Left cardiac atrium (tissue), 4 donors: ENCODE measurements at regions not wholly inside any gene's neighbourhood (a gene's known extent, or its start where the extent isn't known, plus 50 kb on each side); places are given as distances from the start of the nearest gene placed in this dataset.

Experiments
- ATAC-seq, 2 donors: fragments of 200-7000 bp; cut with Tn5 transposase; one replicate each; pipeline ENCODE4 v1.9.1; 2020; ENCODE audit warnings: mild to moderate bottlenecking in 2 of 2, moderate library complexity in 2 of 2
- DNase-seq: peaks from one replicate; pipeline ENCODE4 v3.0.0-alpha.2; 2020
- intact Hi-C, 2 donors: fragments of 100-400 bp; cut with DNase I; formaldehyde crosslinking; loops; one replicate each; pipeline versions ENCODE4 v1.14.1 to v1.15.1; 2022 to 2023
- donor health status: DM: no; HTN: yes; CAD: no.
- donor health status: DM: no; HTN: yes; CAD: no; lungs with severe emphysema.
- donor health status: DM: yes; HTN: yes; CAD: no.
- donor health status: Dilated cardiomyopathy.

GRCh38 chr20:40961176-40961575, 67.4 kb upstream of the TOP1 start:
- ATAC-seq (no peak), DNase-seq (no peak)
- intact Hi-C loops = loop anchor here in 1 of 2 donors (10.0 kb wide), 1 partner anchor 1696 kb away; no protein-coding TSS in a partner anchor

DNA sequence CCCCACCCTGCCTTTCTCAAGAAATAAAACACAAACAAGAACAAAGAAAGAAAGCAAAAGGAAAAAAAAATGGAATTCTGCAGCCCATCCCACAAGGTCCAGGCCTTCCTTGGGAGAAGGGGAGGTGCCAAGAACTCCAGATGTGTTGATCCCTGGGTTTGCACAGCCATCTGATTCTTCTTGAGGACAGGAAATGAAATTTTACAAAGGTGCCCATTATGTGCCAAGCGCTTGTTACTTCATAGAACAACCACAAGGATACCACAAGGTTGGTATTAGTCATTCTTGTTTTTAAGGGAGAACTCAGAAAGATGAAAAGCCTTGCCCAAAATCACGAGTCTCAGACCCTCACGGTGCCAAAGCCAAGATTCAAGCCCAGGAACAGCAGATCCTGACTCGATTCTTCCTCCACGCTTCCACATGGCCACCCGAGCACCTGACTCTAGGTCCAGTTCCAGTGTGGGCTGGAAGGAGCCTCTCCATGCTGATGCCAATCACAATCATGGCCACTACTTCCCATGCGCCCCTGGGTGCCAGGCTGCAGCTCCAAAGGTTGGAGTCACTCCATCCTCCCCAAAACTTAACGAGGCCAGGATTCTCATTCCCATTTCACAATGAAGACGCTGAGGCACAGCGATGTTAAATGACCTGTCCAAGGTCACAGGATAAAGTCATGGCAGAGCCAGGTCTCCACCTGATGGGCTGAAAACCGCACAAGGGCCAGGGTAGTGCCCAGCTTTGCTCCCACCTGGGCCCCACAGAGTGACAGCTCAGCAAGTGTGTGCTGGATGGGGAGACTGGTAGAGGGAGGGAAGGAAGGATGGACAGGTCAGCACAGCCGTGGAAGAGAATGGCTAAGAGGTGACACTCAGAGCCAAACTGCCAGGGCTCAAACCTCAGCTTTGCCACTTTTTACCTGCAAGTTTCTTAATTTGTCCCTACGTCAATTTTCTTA, 66.7 kb upstream of the TOP1 start:
- intact Hi-C loops = loop anchor here (2.0 to 10.0 kb wide), 3 partner anchors 1697 to 1849 kb away; no protein-coding TSS in a partner anchor
- no peak for ATAC-seq
- DNase-seq = no peak

- peak; percentile 87 to 91 for ATAC-seq
- DNase-seq = peak; percentile 67
- intact Hi-C loops = loop anchor here (2.0 to 10.0 kb wide), 3 partner anchors 1698 to 1850 kb away; no protein-coding TSS in a partner anchor
These were observed 65.7 kb upstream of the TOP1 start for GRCh38 chr20:40962733-40963504.

DNA sequence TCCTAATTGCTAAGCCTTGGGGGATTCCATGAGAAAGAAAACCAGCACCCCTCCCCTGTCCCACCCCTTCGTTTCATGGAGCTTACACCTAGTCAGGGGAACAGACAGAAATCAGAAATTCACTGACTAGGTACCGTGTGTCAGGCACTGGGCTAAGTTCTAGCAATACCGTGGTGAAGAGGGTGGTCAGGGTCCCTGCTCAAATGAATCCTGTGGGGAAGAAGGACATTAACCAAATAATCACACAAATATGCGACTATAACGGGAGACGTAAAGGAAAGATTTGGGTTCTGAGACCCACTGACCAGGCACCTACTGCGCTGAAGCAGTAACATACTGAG, 65.1 kb upstream of the TOP1 start:
- no peak for ATAC-seq
- intact Hi-C loops = loop anchor here (2.0 to 10.0 kb wide), 3 partner anchors 1699 to 1851 kb away; no protein-coding TSS in a partner anchor
- DNase-seq = no peak

- DNase-seq (no peak), ATAC-seq (no peak)
- intact Hi-C loops = loop anchor here in 1 of 2 donors (5.0 to 10.0 kb wide), 2 partner anchors 132 to 1701 kb away; no protein-coding TSS in a partner anchor
These were observed 63.0 kb upstream of the TOP1 start for GRCh38 chr20:40965671-40966070.

DNA sequence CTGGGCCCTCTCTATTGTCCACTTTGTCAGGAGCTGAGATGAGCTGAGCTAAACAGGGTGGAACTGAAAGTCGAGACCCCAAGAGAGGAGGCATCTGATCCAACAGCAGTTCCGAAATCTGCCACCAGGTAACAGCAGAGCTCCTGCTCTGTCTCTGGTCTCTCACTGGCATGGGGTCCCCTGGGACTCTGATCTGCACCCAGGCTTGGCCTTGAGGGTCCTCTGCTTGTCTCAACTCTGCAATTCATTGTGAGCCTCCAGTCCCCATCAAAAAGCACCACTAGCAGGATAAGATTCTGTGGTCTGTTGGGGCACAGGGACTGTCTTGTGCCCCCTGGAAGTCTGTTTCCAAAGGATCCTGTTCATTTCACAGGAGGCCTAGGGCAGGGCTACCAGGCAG, 62.5 kb upstream of the TOP1 start:
- intact Hi-C loops = loop anchor here in 1 of 2 donors (5.0 to 10.0 kb wide), 2 partner anchors 131 to 1701 kb away; no protein-coding TSS in a partner anchor
- no peak for ATAC-seq
- no peak for DNase-seq

GRCh38 chr20:40966516-40967185, 62.0 kb upstream of the TOP1 start:
- ATAC-seq (no peak), DNase-seq (no peak)
- intact Hi-C loops = loop anchor here in 1 of 2 donors (5.0 to 10.0 kb wide), 2 partner anchors 131 to 1702 kb away; no protein-coding TSS in a partner anchor

- DNase-seq (no peak), ATAC-seq (no peak)
- intact Hi-C loops = loop anchor here (2.0 to 10.0 kb wide), 3 partner anchors 127 to 1703 kb away; no protein-coding TSS in a partner anchor
These were observed 60.9 kb upstream of the TOP1 start for GRCh38 chr20:40967700-40968099.

DNA sequence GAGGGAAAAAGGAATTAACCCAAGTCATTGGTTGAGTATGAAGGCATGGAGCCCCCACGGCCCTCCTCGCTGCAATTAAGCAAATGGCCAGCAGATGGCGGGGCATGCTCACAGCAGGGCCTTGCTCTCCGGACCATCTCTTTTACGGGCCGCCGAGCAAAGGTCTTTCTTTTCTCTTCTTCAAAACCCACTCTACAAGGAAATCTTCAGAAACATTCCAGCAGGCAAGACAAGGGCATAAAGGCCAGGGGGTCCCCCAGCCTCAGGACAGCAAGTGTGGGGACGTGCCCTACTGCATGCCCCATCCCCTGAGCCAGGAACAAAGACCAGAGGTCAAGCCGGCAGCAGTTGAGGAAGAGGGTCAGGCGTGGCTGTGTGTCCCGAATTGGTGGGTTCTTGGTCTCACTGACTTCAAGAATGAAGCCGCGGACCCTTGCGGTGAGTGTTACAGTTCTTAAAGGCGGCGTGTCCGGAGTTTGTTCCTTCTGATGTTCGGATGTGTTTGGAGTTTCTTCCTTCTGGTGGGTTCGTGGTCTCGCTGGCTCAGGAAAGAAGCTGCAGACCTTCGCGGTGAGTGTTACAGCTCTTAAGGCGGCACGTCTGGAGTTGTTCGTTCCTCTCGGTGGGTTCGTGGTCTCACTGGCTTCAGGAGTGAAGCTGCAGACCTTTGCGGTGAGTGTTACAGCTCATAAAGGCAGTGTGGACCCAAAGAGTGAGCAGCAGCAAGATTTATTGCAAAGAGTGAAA, 59.6 kb upstream of the TOP1 start:
- DNase-seq = peak; percentile 85
- ATAC-seq = peak; percentile 92 to 93
- intact Hi-C loops = loop anchor here (2.0 to 10.0 kb wide), 3 partner anchors 126 to 1704 kb away; no protein-coding TSS in a partner anchor

- intact Hi-C loops = loop anchor here in 1 of 2 donors (10.0 kb wide), 1 partner anchor 375 kb away; the partner anchor contains the start of gene LPIN3
- ATAC-seq = no peak
- DNase-seq = no peak
These were observed 58.4 kb upstream of the TOP1 start for GRCh38 chr20:40970218-40970617.

DNA sequence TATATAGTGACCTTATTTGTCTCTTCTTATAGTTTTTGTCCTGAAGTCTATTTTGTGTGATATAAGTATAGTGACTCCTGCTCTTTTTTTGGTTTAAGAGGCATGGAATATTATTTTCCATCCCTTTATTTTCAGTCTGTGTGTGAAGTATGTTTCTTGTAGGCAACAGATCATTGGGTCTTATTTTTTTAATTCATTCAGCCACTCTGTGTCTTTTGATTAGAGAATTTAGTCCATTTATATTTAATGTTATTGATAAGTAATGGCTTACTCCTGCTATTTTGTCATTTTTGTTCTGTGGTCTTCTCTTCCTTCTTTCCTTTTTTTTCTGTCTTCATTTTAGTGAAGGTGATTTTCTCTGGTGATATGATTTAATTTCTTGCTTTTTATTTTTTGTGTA, 51.4 kb upstream of the TOP1 start:
- intact Hi-C loops = loop anchor here in 1 of 2 donors (10.0 kb wide), 1 partner anchor 368 kb away; the partner anchor contains the start of gene LPIN3

DNA sequence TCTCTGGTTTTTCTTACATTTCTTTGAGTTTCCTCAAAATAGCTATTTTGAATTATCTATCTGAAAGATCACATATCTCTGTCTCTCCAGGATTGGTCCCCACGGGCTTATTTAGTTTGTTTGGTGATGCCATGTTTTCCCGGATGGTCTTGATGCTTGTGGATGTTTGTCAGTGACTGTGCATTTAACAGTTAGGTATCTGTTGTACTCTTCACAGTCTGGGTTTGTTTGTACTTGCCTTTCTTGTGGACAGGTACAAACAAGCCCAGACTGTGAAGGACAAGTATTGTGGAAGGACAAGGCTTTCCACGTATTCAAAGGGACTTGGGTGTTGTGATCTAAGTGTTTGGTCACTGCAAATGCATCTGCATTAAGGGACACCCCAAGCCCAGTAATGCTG, 49.9 kb upstream of the TOP1 start:
- no peak for DNase-seq
- intact Hi-C loops = loop anchor here in 1 of 2 donors (10.0 kb wide), 1 partner anchor 366 kb away; the partner anchor contains the start of gene LPIN3
- no peak for ATAC-seq

More for the DNA sequence above, 51.4 kb upstream of the TOP1 start:
- DNase-seq (no peak), ATAC-seq (no peak)
